SK-N-SH treated with all-trans-retinoic acid at 6 μM for 48 hours (cell line): ENCODE measurements at regions not wholly inside any gene's neighbourhood (a gene's known extent, or its start where the extent isn't known, plus 50 kb on each side); places are given as distances from the start of the nearest gene placed in this dataset.

Experiments used
- ATAC-seq: fragments of 200-7000 bp; cut with Tn5 transposase; 3 replicates; pipeline ENCODE4 v1.9.1; 2020; ENCODE audit warnings: mild to moderate bottlenecking, moderate library complexity
- ARNTL ChIP-seq: fragments of 450-650 bp; formaldehyde crosslinking; IDR thresholded peaks from 2 replicates; pipeline ENCODE4 v1.5.0; 2020; ENCODE audit warnings: low read depth, mild to moderate bottlenecking, moderate library complexity, borderline replicate concordance
- BACH2 ChIP-seq: fragments of 250-450 bp; sonication (Bioruptor Pico); IDR thresholded peaks from 2 replicates; pipeline ENCODE4 v1.9.0; 2021; ENCODE audit warnings: mild to moderate bottlenecking, borderline replicate concordance
- CSDC2 ChIP-seq: fragments of 250-450 bp; sonication (Bioruptor Pico); IDR thresholded peaks from 2 replicates; pipeline ENCODE4 v1.5.0; 2020; ENCODE audit warnings: mild to moderate bottlenecking, moderate library complexity
- ESRRG ChIP-seq: fragments of 250-450 bp; sonication (Bioruptor Pico); IDR thresholded peaks from 2 replicates; pipeline ENCODE4 v1.6.1; 2021; ENCODE audit warnings: mild to moderate bottlenecking
- GLIS3 ChIP-seq: fragments of 250-450 bp; sonication (Bioruptor Pico); IDR thresholded peaks from 2 replicates; pipeline ENCODE4 v1.5.0; 2020; ENCODE audit warnings: mild to moderate bottlenecking, moderate library complexity
- ISL1 ChIP-seq: fragments of 250-450 bp; sonication (Bioruptor Pico); IDR thresholded peaks from 2 replicates; pipeline ENCODE4 v2.1.2; 2022; ENCODE audit warnings: mild to moderate bottlenecking, moderate library complexity
- OSR1 ChIP-seq: fragments of 250-450 bp; sonication (Bioruptor Pico); IDR thresholded peaks from 2 replicates; pipeline ENCODE4 v1.8.0; 2022; ENCODE audit warnings: moderate library complexity, mild to moderate bottlenecking, inconsistent platforms
- PPARA ChIP-seq: fragments of 250-450 bp; sonication (Bioruptor Pico); IDR thresholded peaks from 2 replicates; pipeline ENCODE4 v1.5.0; 2020; ENCODE audit warnings: mild to moderate bottlenecking, borderline replicate concordance
- RARB ChIP-seq: fragments of 250-450 bp; sonication (Bioruptor Pico); IDR thresholded peaks from 2 replicates; pipeline ENCODE4 v1.8.0; 2021; ENCODE audit warnings: mild to moderate bottlenecking, moderate library complexity
- SNAI2 ChIP-seq: fragments of 250-450 bp; sonication (Bioruptor Pico); IDR thresholded peaks from 2 replicates; pipeline ENCODE4 v1.5.0; 2020; ENCODE audit warnings: mild to moderate bottlenecking, moderate library complexity
- TCF4 ChIP-seq: fragments of 250-450 bp; sonication (Bioruptor Pico); IDR thresholded peaks from 2 replicates; pipeline ENCODE4 v1.8.0; 2021; ENCODE audit warnings: mild to moderate bottlenecking, moderate library complexity, borderline replicate concordance
- TOX ChIP-seq: fragments of 250-450 bp; sonication (Bioruptor Pico); IDR thresholded peaks from 2 replicates; pipeline ENCODE4 v1.8.0; 2021; ENCODE audit warnings: mild to moderate bottlenecking, moderate library complexity, borderline replicate concordance
- ZC3H10 ChIP-seq: fragments of 250-450 bp; sonication (Bioruptor Pico); IDR thresholded peaks from 2 replicates; pipeline ENCODE4 v1.5.1; 2021; ENCODE audit warnings: mild to moderate bottlenecking, moderate library complexity
- ZFP3 ChIP-seq: fragments of 250-450 bp; sonication (Bioruptor Pico); IDR thresholded peaks from 2 replicates; pipeline ENCODE4 v1.5.0; 2020; ENCODE audit warnings: mild to moderate bottlenecking, moderate library complexity
- ZFP30 ChIP-seq: fragments of 450-650 bp; formaldehyde crosslinking; IDR thresholded peaks from 2 replicates; pipeline ENCODE4 v1.5.0; 2022; ENCODE audit warnings: mild to moderate bottlenecking, moderate library complexity
- ZNF565 ChIP-seq: fragments of 450-650 bp; formaldehyde crosslinking; conservative IDR thresholded peaks from 2 replicates; pipeline ENCODE4 v1.5.0; 2020; ENCODE audit warnings: low read depth, mild to moderate bottlenecking, moderate library complexity
- ZNF70 ChIP-seq: fragments of 450-650 bp; formaldehyde crosslinking; IDR thresholded peaks from 2 replicates; pipeline ENCODE4 v1.5.0; 2020; ENCODE audit warnings: mild to moderate bottlenecking, moderate library complexity
- ZNF8 ChIP-seq: fragments of 450-650 bp; formaldehyde crosslinking; IDR thresholded peaks from 2 replicates; pipeline ENCODE4 v1.5.0; 2020; ENCODE audit warnings: mild to moderate bottlenecking, moderate library complexity
- TF ChIP-seq, protein P1 (sequence below): fragments of 250-450 bp; sonication (Bioruptor Pico); IDR thresholded peaks from 2 replicates; pipeline ENCODE4 v1.5.1; 2020; ENCODE audit warnings: low read depth, mild to moderate bottlenecking, moderate library complexity
- TF ChIP-seq, protein P2 (sequence below): fragments of 250-450 bp; sonication (Bioruptor Pico); IDR thresholded peaks from 2 replicates; pipeline ENCODE4 v1.8.0; 2021; ENCODE audit warnings: low read depth, mild to moderate bottlenecking, moderate library complexity, borderline replicate concordance
- TF ChIP-seq, protein P3 (sequence below): fragments of 250-450 bp; sonication (Bioruptor Pico); IDR thresholded peaks from 2 replicates; pipeline ENCODE4 v1.8.0; 2020; ENCODE audit warnings: mild to moderate bottlenecking, moderate library complexity, borderline replicate concordance
- TF ChIP-seq, protein P4 (sequence below): fragments of 250-450 bp; sonication (Bioruptor Pico); IDR thresholded peaks from 2 replicates; pipeline ENCODE4 v1.5.0; 2020; ENCODE audit warnings: mild to moderate bottlenecking, moderate library complexity

DNA sequence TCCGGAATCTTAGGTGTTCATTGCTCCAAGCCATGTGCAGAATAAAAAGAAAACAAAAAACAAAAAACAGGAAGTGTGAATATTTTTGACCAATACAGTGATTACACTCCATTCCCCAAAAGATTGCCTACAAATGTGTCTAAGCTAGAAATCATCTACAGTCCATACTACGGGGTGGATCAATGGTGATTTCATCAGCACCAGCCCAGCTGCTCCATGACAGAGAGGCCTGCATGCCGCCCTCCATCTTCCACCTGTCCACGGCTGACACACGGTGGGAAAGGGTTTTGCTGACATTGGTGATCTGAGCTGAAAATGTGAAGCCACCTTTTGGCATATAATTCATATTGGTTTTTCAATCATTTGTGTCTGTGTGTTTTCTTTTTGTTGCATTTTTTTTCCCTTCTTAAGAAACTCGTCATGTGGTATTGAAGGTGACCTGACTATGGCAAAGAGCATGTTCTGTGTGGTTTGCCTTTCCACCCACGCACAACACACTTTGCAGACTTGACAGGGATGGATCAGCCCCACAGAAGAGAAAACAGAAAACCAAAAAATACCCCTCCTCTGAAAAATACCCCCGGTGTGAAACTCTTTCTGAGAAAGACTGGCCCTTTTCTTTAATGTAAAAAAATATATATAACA lies 533.1 kb downstream of the RNF144A start (continued):
- TF ChIP-seq ZFP30 (no peak), ARNTL (CRISPR knock-in tag) (no peak), CSDC2 (CRISPR knock-in tag) (no peak)

DNA sequence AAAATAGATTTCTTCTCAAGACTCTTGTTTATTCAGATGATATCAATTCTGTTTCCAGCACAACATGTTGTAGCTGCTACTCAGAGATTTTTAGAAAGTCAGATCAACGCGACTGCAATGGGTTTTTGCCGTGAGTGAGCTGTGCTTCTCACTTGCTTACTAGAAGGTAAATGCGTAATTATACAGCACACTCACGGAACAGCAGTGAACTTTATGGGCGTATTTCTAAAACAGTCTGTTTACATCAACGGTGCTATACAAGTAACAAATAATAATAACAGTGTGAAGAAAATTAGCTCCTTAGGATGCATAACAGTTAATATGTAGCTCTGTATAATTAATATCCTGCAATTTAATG lies 533.6 kb downstream of the RNF144A start:
- no peak for TF ChIP-seq OSR1
- no peak for TF ChIP-seq ZFP3
- TF ChIP-seq ZNF8 (CRISPR knock-in tag), result no peak
- no peak for TF ChIP-seq SNAI2 (CRISPR knock-in tag)
- no peak for TF ChIP-seq RARB (CRISPR knock-in tag)
- TF ChIP-seq, protein P1, sequence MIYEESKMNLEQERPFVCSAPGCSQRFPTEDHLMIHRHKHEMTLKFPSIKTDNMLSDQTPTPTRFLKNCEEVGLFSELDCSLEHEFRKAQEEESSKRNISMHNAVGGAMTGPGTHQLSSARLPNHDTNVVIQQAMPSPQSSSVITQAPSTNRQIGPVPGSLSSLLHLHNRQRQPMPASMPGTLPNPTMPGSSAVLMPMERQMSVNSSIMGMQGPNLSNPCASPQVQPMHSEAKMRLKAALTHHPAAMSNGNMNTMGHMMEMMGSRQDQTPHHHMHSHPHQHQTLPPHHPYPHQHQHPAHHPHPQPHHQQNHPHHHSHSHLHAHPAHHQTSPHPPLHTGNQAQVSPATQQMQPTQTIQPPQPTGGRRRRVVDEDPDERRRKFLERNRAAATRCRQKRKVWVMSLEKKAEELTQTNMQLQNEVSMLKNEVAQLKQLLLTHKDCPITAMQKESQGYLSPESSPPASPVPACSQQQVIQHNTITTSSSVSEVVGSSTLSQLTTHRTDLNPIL, result no peak
- TF ChIP-seq, protein P2, sequence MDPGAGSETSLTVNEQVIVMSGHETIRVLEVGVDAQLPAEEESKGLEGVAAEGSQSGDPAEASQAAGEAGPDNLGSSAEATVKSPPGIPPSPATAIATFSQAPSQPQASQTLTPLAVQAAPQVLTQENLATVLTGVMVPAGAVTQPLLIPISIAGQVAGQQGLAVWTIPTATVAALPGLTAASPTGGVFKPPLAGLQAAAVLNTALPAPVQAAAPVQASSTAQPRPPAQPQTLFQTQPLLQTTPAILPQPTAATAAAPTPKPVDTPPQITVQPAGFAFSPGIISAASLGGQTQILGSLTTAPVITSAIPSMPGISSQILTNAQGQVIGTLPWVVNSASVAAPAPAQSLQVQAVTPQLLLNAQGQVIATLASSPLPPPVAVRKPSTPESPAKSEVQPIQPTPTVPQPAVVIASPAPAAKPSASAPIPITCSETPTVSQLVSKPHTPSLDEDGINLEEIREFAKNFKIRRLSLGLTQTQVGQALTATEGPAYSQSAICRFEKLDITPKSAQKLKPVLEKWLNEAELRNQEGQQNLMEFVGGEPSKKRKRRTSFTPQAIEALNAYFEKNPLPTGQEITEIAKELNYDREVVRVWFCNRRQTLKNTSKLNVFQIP (CRISPR knock-in tag), result no peak
- TF ChIP-seq ZC3H10 (CRISPR knock-in tag), result no peak
- TF ChIP-seq, protein P3, sequence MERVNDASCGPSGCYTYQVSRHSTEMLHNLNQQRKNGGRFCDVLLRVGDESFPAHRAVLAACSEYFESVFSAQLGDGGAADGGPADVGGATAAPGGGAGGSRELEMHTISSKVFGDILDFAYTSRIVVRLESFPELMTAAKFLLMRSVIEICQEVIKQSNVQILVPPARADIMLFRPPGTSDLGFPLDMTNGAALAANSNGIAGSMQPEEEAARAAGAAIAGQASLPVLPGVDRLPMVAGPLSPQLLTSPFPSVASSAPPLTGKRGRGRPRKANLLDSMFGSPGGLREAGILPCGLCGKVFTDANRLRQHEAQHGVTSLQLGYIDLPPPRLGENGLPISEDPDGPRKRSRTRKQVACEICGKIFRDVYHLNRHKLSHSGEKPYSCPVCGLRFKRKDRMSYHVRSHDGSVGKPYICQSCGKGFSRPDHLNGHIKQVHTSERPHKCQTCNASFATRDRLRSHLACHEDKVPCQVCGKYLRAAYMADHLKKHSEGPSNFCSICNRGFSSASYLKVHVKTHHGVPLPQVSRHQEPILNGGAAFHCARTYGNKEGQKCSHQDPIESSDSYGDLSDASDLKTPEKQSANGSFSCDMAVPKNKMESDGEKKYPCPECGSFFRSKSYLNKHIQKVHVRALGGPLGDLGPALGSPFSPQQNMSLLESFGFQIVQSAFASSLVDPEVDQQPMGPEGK (CRISPR knock-in tag), result no peak
- no peak for TF ChIP-seq ZNF565
- no peak for TF ChIP-seq ZFP30
- TF ChIP-seq, protein P4, sequence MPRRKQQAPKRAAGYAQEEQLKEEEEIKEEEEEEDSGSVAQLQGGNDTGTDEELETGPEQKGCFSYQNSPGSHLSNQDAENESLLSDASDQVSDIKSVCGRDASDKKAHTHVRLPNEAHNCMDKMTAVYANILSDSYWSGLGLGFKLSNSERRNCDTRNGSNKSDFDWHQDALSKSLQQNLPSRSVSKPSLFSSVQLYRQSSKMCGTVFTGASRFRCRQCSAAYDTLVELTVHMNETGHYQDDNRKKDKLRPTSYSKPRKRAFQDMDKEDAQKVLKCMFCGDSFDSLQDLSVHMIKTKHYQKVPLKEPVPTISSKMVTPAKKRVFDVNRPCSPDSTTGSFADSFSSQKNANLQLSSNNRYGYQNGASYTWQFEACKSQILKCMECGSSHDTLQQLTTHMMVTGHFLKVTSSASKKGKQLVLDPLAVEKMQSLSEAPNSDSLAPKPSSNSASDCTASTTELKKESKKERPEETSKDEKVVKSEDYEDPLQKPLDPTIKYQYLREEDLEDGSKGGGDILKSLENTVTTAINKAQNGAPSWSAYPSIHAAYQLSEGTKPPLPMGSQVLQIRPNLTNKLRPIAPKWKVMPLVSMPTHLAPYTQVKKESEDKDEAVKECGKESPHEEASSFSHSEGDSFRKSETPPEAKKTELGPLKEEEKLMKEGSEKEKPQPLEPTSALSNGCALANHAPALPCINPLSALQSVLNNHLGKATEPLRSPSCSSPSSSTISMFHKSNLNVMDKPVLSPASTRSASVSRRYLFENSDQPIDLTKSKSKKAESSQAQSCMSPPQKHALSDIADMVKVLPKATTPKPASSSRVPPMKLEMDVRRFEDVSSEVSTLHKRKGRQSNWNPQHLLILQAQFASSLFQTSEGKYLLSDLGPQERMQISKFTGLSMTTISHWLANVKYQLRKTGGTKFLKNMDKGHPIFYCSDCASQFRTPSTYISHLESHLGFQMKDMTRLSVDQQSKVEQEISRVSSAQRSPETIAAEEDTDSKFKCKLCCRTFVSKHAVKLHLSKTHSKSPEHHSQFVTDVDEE (CRISPR knock-in tag), result no peak
- TF ChIP-seq ZNF70, result no peak
- no peak for TF ChIP-seq ARNTL (CRISPR knock-in tag)
- TF ChIP-seq PPARA, result no peak
- TF ChIP-seq BACH2 (CRISPR knock-in tag), result no peak
- no peak for TF ChIP-seq GLIS3 (CRISPR knock-in tag)
- TF ChIP-seq TOX, result no peak
- ATAC-seq, result no peak

DNA sequence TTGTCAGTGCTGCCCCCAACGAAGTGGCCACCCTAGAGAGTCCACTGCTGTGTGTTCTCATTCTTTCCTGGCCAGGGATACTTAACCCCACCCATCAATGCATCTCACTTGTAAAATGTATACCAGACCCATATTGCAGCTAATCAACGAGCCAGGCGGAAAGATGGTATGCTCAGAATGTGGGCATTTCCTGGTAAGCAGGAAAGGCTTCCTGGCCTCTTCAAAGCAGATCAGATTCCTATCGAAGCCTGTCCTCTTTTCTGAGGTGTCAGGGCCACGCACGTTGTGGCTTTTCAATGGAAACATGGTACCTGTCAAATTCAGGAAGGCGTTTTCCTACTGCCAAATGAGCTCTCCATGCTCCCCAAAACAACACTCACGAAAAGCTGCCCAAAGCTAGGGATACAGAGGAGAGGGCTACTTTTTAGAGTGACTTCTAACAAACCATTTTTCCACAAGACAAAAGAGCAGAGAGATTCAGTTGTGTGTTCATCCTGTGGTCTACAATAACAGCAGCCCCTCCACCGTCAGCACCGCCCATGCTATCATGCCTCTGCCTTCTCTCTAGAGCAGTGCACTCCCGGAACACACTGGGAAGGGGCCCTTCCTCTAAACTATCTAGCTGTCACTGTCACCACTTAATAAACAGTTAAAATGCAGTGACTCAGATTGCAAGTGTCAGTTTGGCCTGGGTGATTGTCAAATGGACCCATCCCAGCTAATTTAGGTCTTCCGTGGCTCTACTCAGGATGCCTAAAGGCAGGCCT lies 535.1 kb downstream of the RNF144A start:
- peak; percentile 57; the same call in 2 of the 3 replicates for ATAC-seq
- TF ChIP-seq, protein P1, result no peak
- TF ChIP-seq ISL1 (CRISPR knock-in tag), result no peak
- TF ChIP-seq ZC3H10 (CRISPR knock-in tag), result no peak
- no peak for TF ChIP-seq TCF4
- no peak for TF ChIP-seq BACH2 (CRISPR knock-in tag)
- no peak for TF ChIP-seq ZNF70
- no peak for TF ChIP-seq GLIS3 (CRISPR knock-in tag)
- no peak for TF ChIP-seq ZFP30
- TF ChIP-seq ZFP3, result no peak
- TF ChIP-seq ESRRG (CRISPR knock-in tag), result no peak
- TF ChIP-seq ARNTL (CRISPR knock-in tag), result no peak
- no peak for TF ChIP-seq RARB (CRISPR knock-in tag)
- TF ChIP-seq, all 23 proteins: peak for 0
